ENCODE measurements at regions not wholly inside any gene's neighbourhood (a gene's known extent, or its start where the extent isn't known, plus 50 kb on each side); places are given as distances from the start of the nearest gene placed in this dataset.
A peak's percentile ranks its signal among the peaks of the same experiment; 100 is the strongest.

DNA sequence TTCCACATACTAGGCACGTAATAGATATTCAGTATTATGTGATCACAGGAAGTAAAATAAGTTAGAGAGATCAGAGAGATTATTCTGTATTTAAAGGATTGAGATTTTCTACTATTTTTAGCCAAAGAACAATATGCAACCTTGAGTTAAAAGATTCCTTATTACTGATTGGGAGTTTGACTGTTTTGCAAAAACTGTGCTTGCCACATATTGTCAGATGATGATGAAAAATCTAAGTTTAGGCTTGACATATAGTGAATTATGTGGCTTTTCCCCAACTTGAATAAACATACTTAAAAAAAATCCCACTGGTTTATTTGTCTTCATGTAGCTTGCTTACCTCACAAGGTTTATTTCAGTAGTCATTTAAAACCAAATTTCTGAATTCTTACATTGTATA lies 194.4 kb downstream of the KCNRG start:
- H2AFZ ChIP-seq (ENCODE audit: low read length): peak overlapping the region; percentile 31; the same call in 1 of the 2 replicates
- no peaks in the 10 kb centered on the region for H3K79me2 ChIP-seq (ENCODE audit: insufficient read depth, low read length)
- H4K20me1 ChIP-seq (ENCODE audit: insufficient read depth, low read length): no peaks in the 10 kb centered on the region
- H3K4me3 ChIP-seq (ENCODE audit: low read depth, low read length, poor library complexity, severe bottlenecking): peak overlapping the region; percentile 53
- peak overlapping the region; percentile 81 for H3K4me2 ChIP-seq (ENCODE audit: low read length)
- H3K27ac ChIP-seq (ENCODE audit: low read depth, low read length, poor library complexity, severe bottlenecking): no peak overlapping the region
- H3K36me3 ChIP-seq (ENCODE audit: insufficient read depth, low read length): no peaks in the 10 kb centered on the region
- TF ChIP-seq EZH2 (IDR thresholded peaks at IDR 0.05; ENCODE audit: borderline replicate concordance, low read length): no peak
- TF ChIP-seq, protein P1, sequence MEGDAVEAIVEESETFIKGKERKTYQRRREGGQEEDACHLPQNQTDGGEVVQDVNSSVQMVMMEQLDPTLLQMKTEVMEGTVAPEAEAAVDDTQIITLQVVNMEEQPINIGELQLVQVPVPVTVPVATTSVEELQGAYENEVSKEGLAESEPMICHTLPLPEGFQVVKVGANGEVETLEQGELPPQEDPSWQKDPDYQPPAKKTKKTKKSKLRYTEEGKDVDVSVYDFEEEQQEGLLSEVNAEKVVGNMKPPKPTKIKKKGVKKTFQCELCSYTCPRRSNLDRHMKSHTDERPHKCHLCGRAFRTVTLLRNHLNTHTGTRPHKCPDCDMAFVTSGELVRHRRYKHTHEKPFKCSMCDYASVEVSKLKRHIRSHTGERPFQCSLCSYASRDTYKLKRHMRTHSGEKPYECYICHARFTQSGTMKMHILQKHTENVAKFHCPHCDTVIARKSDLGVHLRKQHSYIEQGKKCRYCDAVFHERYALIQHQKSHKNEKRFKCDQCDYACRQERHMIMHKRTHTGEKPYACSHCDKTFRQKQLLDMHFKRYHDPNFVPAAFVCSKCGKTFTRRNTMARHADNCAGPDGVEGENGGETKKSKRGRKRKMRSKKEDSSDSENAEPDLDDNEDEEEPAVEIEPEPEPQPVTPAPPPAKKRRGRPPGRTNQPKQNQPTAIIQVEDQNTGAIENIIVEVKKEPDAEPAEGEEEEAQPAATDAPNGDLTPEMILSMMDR (IDR thresholded peaks at IDR 0.05; ENCODE audit: low read length): no peak
- peaks cover 17% of the 10 kb centered on the region for H3K4me1 ChIP-seq (ENCODE audit: insufficient read depth, low read length, severe bottlenecking)
- no peaks in the 10 kb centered on the region for H3F3A ChIP-seq (ENCODE audit: insufficient read depth, low read length)
- H3K27me3 ChIP-seq (ENCODE audit: insufficient read depth, low read length): no peaks in the 10 kb centered on the region
- H3K9me3 ChIP-seq (ENCODE audit: low read length): peaks cover 6% of the 10 kb centered on the region
- peak overlapping the region; percentile 66 for H3K9ac ChIP-seq (ENCODE audit: low read length)
- H3K9me2 ChIP-seq (ENCODE audit: low read depth, low read length): no peaks in the 10 kb centered on the region

DNA sequence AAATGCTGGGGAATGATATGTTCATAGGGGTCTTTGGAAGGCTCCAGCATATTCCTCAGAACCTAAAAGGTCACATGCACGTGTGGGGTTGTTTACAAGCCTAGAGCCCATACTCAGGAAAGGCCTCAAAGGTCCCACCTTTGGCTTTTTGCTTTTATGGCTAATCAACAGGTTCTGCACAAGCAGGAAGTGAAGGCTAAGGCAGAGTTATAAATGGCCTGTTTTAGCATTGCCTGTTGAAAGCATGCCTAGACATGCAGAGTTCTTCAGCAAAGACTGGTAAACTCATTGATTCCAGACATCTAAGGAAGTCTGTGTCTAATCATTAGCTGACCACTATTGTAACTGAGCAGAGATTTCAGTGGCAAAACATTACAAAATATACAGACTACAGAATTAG lies 198.3 kb downstream of the KCNRG start:
- Histone ChIP-seq H3K27ac (ENCODE audit: low read depth, low read length, poor library complexity, severe bottlenecking) (no peak overlapping the region), H4K20me1 (ENCODE audit: insufficient read depth, low read length) (no peaks in the 10 kb centered on the region), H3K4me2 (ENCODE audit: low read length) (no peak overlapping the region), H3K27me3 (ENCODE audit: insufficient read depth, low read length) (no peaks in the 10 kb centered on the region), H3K36me3 (ENCODE audit: insufficient read depth, low read length) (no peaks in the 10 kb centered on the region), H3K9me2 (ENCODE audit: low read depth, low read length) (no peaks in the 10 kb centered on the region), H3K9ac (ENCODE audit: low read length) (no peak overlapping the region), H3F3A (ENCODE audit: insufficient read depth, low read length) (no peaks in the 10 kb centered on the region), H3K4me1 (ENCODE audit: insufficient read depth, low read length, severe bottlenecking) (peaks cover 13% of the 10 kb centered on the region), H2AFZ (ENCODE audit: low read length) (no peak overlapping the region), H3K4me3 (ENCODE audit: low read depth, low read length, poor library complexity, severe bottlenecking) (no peak overlapping the region), H3K9me3 (ENCODE audit: low read length) (peaks cover 11% of the 10 kb centered on the region), H3K79me2 (ENCODE audit: insufficient read depth, low read length) (no peaks in the 10 kb centered on the region)
- TF ChIP-seq, protein P1 (IDR thresholded peaks at IDR 0.05; ENCODE audit: low read length): no peak
- TF ChIP-seq EZH2 (IDR thresholded peaks at IDR 0.05; ENCODE audit: borderline replicate concordance, low read length): no peak

GRCh38 chr13:50214514-50214913 lies 199.3 kb downstream of the KCNRG start:
- Histone ChIP-seq H3K36me3 (ENCODE audit: insufficient read depth, low read length) (no peaks in the 10 kb centered on the region), H3K4me3 (ENCODE audit: low read depth, low read length, poor library complexity, severe bottlenecking) (no peak overlapping the region), H3K4me1 (ENCODE audit: insufficient read depth, low read length, severe bottlenecking) (peaks cover 3% of the 10 kb centered on the region), H3K27me3 (ENCODE audit: insufficient read depth, low read length) (no peaks in the 10 kb centered on the region), H3K9me3 (ENCODE audit: low read length) (peaks cover 11% of the 10 kb centered on the region), H2AFZ (ENCODE audit: low read length) (no peak overlapping the region), H3K4me2 (ENCODE audit: low read length) (no peak overlapping the region), H3K27ac (ENCODE audit: low read depth, low read length, poor library complexity, severe bottlenecking) (no peak overlapping the region), H3K9ac (ENCODE audit: low read length) (no peak overlapping the region), H3F3A (ENCODE audit: insufficient read depth, low read length) (no peaks in the 10 kb centered on the region), H3K9me2 (ENCODE audit: low read depth, low read length) (no peaks in the 10 kb centered on the region), H3K79me2 (ENCODE audit: insufficient read depth, low read length) (no peaks in the 10 kb centered on the region), H4K20me1 (ENCODE audit: insufficient read depth, low read length) (no peaks in the 10 kb centered on the region)
- TF ChIP-seq, protein P1 (IDR thresholded peaks at IDR 0.05; ENCODE audit: low read length): no peak
- no peak for TF ChIP-seq EZH2 (IDR thresholded peaks at IDR 0.05; ENCODE audit: borderline replicate concordance, low read length)

Data from OCI-LY1 (cell line).